ENCODE measurements at regions not wholly inside any gene's neighbourhood (a gene's known extent, or its start where the extent isn't known, plus 50 kb on each side); places are given as distances from the start of the nearest gene placed in this dataset.

GRCh38 chr6:141229296-141229695, 903.4 kb upstream of the GJE1 start:
- Mint-ChIP-seq H3K27ac (no peak overlapping the region), H3K4me1 (ENCODE audit: low read depth) (no peaks in the 10 kb centered on the region), H3K36me3 (ENCODE audit: low read depth) (peaks cover 7% of the 10 kb centered on the region), H3K27me3 (ENCODE audit: insufficient read depth) (no peaks in the 10 kb centered on the region), H3K9me3 (no peaks in the 10 kb centered on the region), H3K4me3 (no peak overlapping the region)
- DNase-seq, result no peak
- no peak for TF ChIP-seq CTCF (IDR thresholded peaks at IDR 0.05)

GRCh38 chr6:141218583-141218982, 914.1 kb upstream of the GJE1 start:
- no peak for TF ChIP-seq CTCF (IDR thresholded peaks at IDR 0.05)
- H3K4me1 Mint-ChIP-seq (ENCODE audit: low read depth), result no peaks in the 10 kb centered on the region
- H3K27me3 Mint-ChIP-seq (ENCODE audit: insufficient read depth), result no peaks in the 10 kb centered on the region
- no peak for DNase-seq
- no peaks in the 10 kb centered on the region; the same call in 1 of the 2 replicates for H3K36me3 Mint-ChIP-seq (ENCODE audit: low read depth)
- no peaks in the 10 kb centered on the region for H3K9me3 Mint-ChIP-seq
- H3K27ac Mint-ChIP-seq, result no peak overlapping the region
- H3K4me3 Mint-ChIP-seq, result no peak overlapping the region

GRCh38 chr6:141216726-141217125, 916.0 kb upstream of the GJE1 start:
- H3K27me3 Mint-ChIP-seq (ENCODE audit: insufficient read depth), result no peaks in the 10 kb centered on the region
- no peak overlapping the region for H3K4me3 Mint-ChIP-seq
- H3K4me1 Mint-ChIP-seq (ENCODE audit: low read depth), result no peaks in the 10 kb centered on the region
- TF ChIP-seq CTCF (IDR thresholded peaks at IDR 0.05), result no peak
- H3K27ac Mint-ChIP-seq, result no peak overlapping the region
- DNase-seq, result no peak
- no peaks in the 10 kb centered on the region for H3K9me3 Mint-ChIP-seq
- no peaks in the 10 kb centered on the region; the same call in 1 of the 2 replicates for H3K36me3 Mint-ChIP-seq (ENCODE audit: low read depth)

GRCh38 chr6:141212296-141212695, 920.4 kb upstream of the GJE1 start:
- no peak overlapping the region for H3K27ac Mint-ChIP-seq
- H3K27me3 Mint-ChIP-seq (ENCODE audit: insufficient read depth), result no peaks in the 10 kb centered on the region
- no peak overlapping the region for H3K4me3 Mint-ChIP-seq
- H3K4me1 Mint-ChIP-seq (ENCODE audit: low read depth), result no peaks in the 10 kb centered on the region
- TF ChIP-seq CTCF (IDR thresholded peaks at IDR 0.05), result no peak
- no peaks in the 10 kb centered on the region for H3K36me3 Mint-ChIP-seq (ENCODE audit: low read depth)
- H3K9me3 Mint-ChIP-seq, result no peaks in the 10 kb centered on the region
- no peak for DNase-seq

GRCh38 chr6:141211845-141212244, 920.9 kb upstream of the GJE1 start:
- Mint-ChIP-seq H3K27ac (no peak overlapping the region), H3K4me3 (no peak overlapping the region), H3K27me3 (ENCODE audit: insufficient read depth) (no peaks in the 10 kb centered on the region), H3K9me3 (no peaks in the 10 kb centered on the region), H3K4me1 (ENCODE audit: low read depth) (no peaks in the 10 kb centered on the region), H3K36me3 (ENCODE audit: low read depth) (no peaks in the 10 kb centered on the region)
- no peak for DNase-seq
- TF ChIP-seq CTCF (IDR thresholded peaks at IDR 0.05), result no peak

- Mint-ChIP-seq H3K4me3 (no peak overlapping the region), H3K27me3 (ENCODE audit: insufficient read depth) (no peaks in the 10 kb centered on the region), H3K4me1 (ENCODE audit: low read depth) (no peaks in the 10 kb centered on the region), H3K9me3 (no peaks in the 10 kb centered on the region), H3K27ac (no peak overlapping the region), H3K36me3 (ENCODE audit: low read depth) (no peaks in the 10 kb centered on the region)
- DNase-seq, result no peak
- TF ChIP-seq CTCF (IDR thresholded peaks at IDR 0.05), result no peak
Measured at GRCh38 chr6:141210901-141211300, 921.8 kb upstream of the GJE1 start.

Measured in HFFc6 (cell line).